PC-3 (cell line): ENCODE measurements at regions not wholly inside any gene's neighbourhood (a gene's known extent, or its start where the extent isn't known, plus 50 kb on each side); places are given as distances from the start of the nearest gene placed in this dataset.
"Not testable (repeated sequence)": the region's sequence is repeated elsewhere in the genome, so short reads cannot be mapped to it uniquely, and the experiment has no call there.

Source experiments
- ATAC-seq: fragments of 200-7000 bp; cut with Tn5 transposase; 2 replicates; pipeline ENCODE4 v1.9.1; 2020; ENCODE audit warnings: mild to moderate bottlenecking, moderate library complexity
- BruUV-seq: library from RNA; stranded (reverse); fragments of 400-500 nt; replicated peaks from 2 replicates; lab custom pipeline; 2021; lab: Mats Ljungman, UMichigan
- CTCF ChIA-PET: fragments of 300-600 bp; sonication (Branson Sonifier 250); formaldehyde crosslinking; loops from one replicate; lab custom pipeline; 2022; ENCODE audit warnings: antibody characterized with exemption; lab: Charles Lee
- POLR2A ChIA-PET: fragments of 300-600 bp; sonication (Branson Sonifier 250); formaldehyde crosslinking; loops from one replicate; lab custom pipeline; 2022; ENCODE audit warnings: antibody characterized with exemption; ENCODE audit not compliant: unreplicated experiment; lab: Charles Lee
- DNase-seq: peaks from one replicate; pipeline ENCODE4 v3.0.0-alpha.2; 2015
- H2AFZ ChIP-seq: fragments of 300-600 bp; sonication (generic); 2 replicates; pipeline ENCODE4 v1.6.0; 2016; ENCODE audit warnings: antibody characterized with exemption, low read length
- H3F3A ChIP-seq: fragments of 300-600 bp; sonication (generic); one replicate; pipeline ENCODE4 v1.6.0; 2017; ENCODE audit warnings: antibody characterized with exemption, low read length, control low read depth, mild to moderate bottlenecking; ENCODE audit not compliant: unreplicated experiment
- H3K27ac ChIP-seq: fragments of 300-600 bp; sonication (generic); 2 replicates; pipeline ENCODE4 v1.5.1; 2016; ENCODE audit warnings: mild to moderate bottlenecking, low read length
- H3K27me3 ChIP-seq: fragments of 300-600 bp; sonication (generic); 2 replicates; pipeline ENCODE4 v1.6.1; 2016; ENCODE audit warnings: low read length, mixed read lengths
- H3K36me3 ChIP-seq: fragments of 300-600 bp; sonication (generic); 2 replicates; pipeline ENCODE4 v1.6.1; 2016; ENCODE audit warnings: low read depth, mixed run types, low read length, mixed read lengths
- H3K4me1 ChIP-seq: fragments of 300-600 bp; sonication (generic); 2 replicates; pipeline ENCODE4 v1.5.1; 2016; ENCODE audit warnings: low read length; ENCODE audit not compliant: insufficient read depth
- H3K4me2 ChIP-seq: fragments of 300-600 bp; sonication (generic); 2 replicates; pipeline ENCODE4 v1.6.0; 2016; ENCODE audit warnings: low read length
- H3K4me3 ChIP-seq: fragments of 300-600 bp; sonication (generic); 2 replicates; pipeline ENCODE4 v1.5.1; 2016; ENCODE audit warnings: mild to moderate bottlenecking, low read length, mixed read lengths
- H3K79me2 ChIP-seq: fragments of 300-600 bp; sonication (generic); 2 replicates; pipeline ENCODE4 v1.6.1; 2017; ENCODE audit warnings: low read length, mixed read lengths
- H3K9ac ChIP-seq: fragments of 300-600 bp; sonication (generic); 2 replicates; pipeline ENCODE4 v1.6.0; 2016; ENCODE audit warnings: mild to moderate bottlenecking, low read length
- H3K9me2 ChIP-seq: fragments of 300-600 bp; sonication (generic); replicated peaks from 2 replicates; pipeline ENCODE4 v1.6.1; 2016; ENCODE audit warnings: mixed run types, low read length, mixed read lengths
- H3K9me3 ChIP-seq: fragments of 300-600 bp; sonication (generic); 2 replicates; pipeline ENCODE4 v1.6.1; 2016; ENCODE audit warnings: low read length, mixed read lengths
- H4K20me1 ChIP-seq: fragments of 300-600 bp; sonication (generic); 2 replicates; pipeline ENCODE4 v1.6.1; 2016; ENCODE audit warnings: low read length, mixed read lengths
- EZH2 ChIP-seq: fragments of 300-600 bp; sonication (generic); IDR thresholded peaks from one replicate; pipeline ENCODE4 v1.6.1; 2017; ENCODE audit warnings: antibody characterized with exemption, mild to moderate bottlenecking, low read length; ENCODE audit not compliant: unreplicated experiment
- EZH2phosphoT487 ChIP-seq: fragments of 300-600 bp; sonication (generic); IDR thresholded peaks from 2 replicates; pipeline ENCODE4 v1.6.1; 2018; ENCODE audit warnings: mild to moderate bottlenecking, antibody characterized with exemption, low read length, borderline replicate concordance
- intact Hi-C: fragments of 100-400 bp; cut with micrococcal nuclease; formaldehyde crosslinking; loops from 2 replicates; pipeline ENCODE4 v1.9.0; 2023
- TF ChIP-seq, protein P1 (sequence below): fragments of 300-600 bp; sonication (generic); conservative IDR thresholded peaks from 2 replicates; pipeline ENCODE4 v1.5.1; 2017; ENCODE audit warnings: antibody characterized with exemption, low read depth, mild to moderate bottlenecking, low read length

DNA sequence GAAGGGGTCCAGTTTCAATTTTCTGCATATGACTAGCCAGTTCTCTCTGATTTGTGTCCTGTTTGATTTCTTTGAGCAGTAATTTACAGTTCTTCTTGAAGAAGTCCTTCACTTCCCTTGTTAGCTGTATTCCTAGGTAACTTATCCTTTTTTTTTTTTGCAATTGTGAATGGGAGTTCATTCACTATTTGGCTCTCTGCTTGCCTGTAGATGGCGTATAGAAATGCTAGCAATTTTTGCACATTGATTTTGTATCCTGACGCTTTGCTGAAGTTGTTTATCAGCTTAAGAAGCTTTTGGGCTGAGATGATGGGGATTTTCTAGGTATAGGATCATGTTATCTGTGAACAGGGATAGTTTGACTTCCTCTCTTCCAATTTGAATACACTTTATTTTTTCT is 77.6 kb upstream of the NID2 start:
- DNase-seq (peak; percentile 24), ATAC-seq (peak; percentile 42)
- no peak for TF ChIP-seq EZH2
- TF ChIP-seq, protein P1, sequence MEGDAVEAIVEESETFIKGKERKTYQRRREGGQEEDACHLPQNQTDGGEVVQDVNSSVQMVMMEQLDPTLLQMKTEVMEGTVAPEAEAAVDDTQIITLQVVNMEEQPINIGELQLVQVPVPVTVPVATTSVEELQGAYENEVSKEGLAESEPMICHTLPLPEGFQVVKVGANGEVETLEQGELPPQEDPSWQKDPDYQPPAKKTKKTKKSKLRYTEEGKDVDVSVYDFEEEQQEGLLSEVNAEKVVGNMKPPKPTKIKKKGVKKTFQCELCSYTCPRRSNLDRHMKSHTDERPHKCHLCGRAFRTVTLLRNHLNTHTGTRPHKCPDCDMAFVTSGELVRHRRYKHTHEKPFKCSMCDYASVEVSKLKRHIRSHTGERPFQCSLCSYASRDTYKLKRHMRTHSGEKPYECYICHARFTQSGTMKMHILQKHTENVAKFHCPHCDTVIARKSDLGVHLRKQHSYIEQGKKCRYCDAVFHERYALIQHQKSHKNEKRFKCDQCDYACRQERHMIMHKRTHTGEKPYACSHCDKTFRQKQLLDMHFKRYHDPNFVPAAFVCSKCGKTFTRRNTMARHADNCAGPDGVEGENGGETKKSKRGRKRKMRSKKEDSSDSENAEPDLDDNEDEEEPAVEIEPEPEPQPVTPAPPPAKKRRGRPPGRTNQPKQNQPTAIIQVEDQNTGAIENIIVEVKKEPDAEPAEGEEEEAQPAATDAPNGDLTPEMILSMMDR: peak; percentile 61
- Histone ChIP-seq H3K4me2 (no peak overlapping the region), H4K20me1 (no peaks in the 10 kb centered on the region), H3K4me1 (no peaks in the 10 kb centered on the region), H3K9me2 (no peaks in the 10 kb centered on the region), H3K9ac (no peak overlapping the region), H3K9me3 (no peaks in the 10 kb centered on the region), H3K79me2 (no peaks in the 10 kb centered on the region), H3K27me3 (0 out of 2 replicates have a peak, but pooled peaks cover 5% of the 10 kb centered on the region), H3K4me3 (no peak overlapping the region), H3K27ac (no peak overlapping the region), H3F3A (no peaks in the 10 kb centered on the region), H2AFZ (no peak overlapping the region), H3K36me3 (no peaks in the 10 kb centered on the region)
- intact Hi-C loops: loop anchor here (1.0 to 10.0 kb wide), 3 partner anchors 126 to 327 kb away; no protein-coding TSS in a partner anchor
- CTCF ChIA-PET: interaction anchor here (0.6 to 0.8 kb wide), 6 partner anchors 112 to 1160 kb away, joined by 3 to 9 read pairs (median 4); no protein-coding TSS in a partner anchor
- no TSS peak for BruUV-seq
- POLR2A ChIA-PET: interaction anchor here (0.7 kb wide), 1 partner anchor 14 kb away, joined by 3 read pairs; no protein-coding TSS in a partner anchor

DNA sequence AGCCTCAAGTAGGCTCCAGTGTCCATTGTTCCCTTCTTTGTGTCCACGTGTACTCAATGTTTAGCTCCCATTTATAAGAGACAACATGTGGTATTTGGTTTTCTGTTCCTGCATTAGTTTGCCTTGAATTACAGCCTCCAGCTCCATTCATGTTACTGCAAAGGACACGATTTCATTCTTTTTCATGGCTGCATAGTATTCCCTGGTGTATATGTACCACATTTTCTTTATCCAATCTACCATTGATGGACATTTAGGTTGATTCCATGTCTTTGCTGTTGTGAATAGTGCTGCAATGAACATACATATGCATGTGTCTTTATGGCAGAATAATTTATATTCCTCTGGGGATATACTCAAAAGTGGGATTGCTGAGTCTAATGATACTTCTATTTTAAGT is 75.2 kb upstream of the NID2 start:
- DNase-seq, H2AFZ ChIP-seq, H3K27me3 ChIP-seq, H3K79me2 ChIP-seq, H3K4me3 ChIP-seq, H3K9ac ChIP-seq, H3K36me3 ChIP-seq, BruUV-seq, H3K4me2 ChIP-seq, H3K4me1 ChIP-seq, CTCF ChIA-PET, H3F3A ChIP-seq, H4K20me1 ChIP-seq, H3K9me2 ChIP-seq, ATAC-seq, POLR2A ChIA-PET, H3K9me3 ChIP-seq, H3K27ac ChIP-seq: not testable (repeated sequence)
- intact Hi-C loops: loop anchor here (10.0 kb wide), 1 partner anchor 319 kb away; no protein-coding TSS in a partner anchor

DNA sequence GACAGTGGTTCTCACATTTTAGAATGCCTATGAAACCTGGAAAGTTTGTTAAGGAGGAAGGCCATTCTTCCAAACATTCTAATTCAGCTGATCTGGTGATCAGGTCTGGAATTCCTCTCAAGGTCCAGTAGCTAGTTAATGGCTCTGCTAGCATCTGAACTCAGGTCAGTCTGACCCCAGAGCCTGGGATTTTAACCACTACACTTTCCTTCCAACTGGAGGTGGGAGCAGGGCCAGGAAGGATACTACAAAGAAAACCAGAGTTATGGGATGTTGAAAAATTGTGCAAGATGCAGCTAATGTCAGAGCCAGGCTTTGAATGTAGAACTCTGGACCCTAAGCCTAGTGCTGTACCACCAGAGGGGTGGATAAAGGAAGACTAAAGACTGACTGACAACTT is 73.6 kb upstream of the NID2 start:
- Histone ChIP-seq H3F3A (no peaks in the 10 kb centered on the region), H4K20me1 (no peaks in the 10 kb centered on the region), H3K4me1 (no peaks in the 10 kb centered on the region), H3K9me3 (no peaks in the 10 kb centered on the region), H2AFZ (no peak overlapping the region), H3K36me3 (no peaks in the 10 kb centered on the region), H3K79me2 (no peaks in the 10 kb centered on the region), H3K4me2 (no peak overlapping the region), H3K9ac (no peak overlapping the region), H3K27me3 (no peaks in the 10 kb centered on the region), H3K9me2 (no peaks in the 10 kb centered on the region), H3K27ac (no peak overlapping the region), H3K4me3 (no peak overlapping the region)
- ChIA-PET POLR2A (no interaction called here), CTCF (no interaction called here)
- BruUV-seq: no TSS peak
- TF ChIP-seq EZH2 (no peak), EZH2phosphoT487 (no peak)
- TF ChIP-seq, protein P1: no peak
- intact Hi-C loops: loop anchor here (10.0 kb wide), 1 partner anchor 318 kb away; no protein-coding TSS in a partner anchor
- DNase-seq (no peak), ATAC-seq (no peak)
